ENCODE measurements at regions not wholly inside any gene's neighbourhood (a gene's known extent, or its start where the extent isn't known, plus 50 kb on each side); places are given as distances from the start of the nearest gene placed in this dataset.

GRCh38 chr3:177371888-177372287 is 174.6 kb upstream of the TBL1XR1 start:
- no peaks in the 10 kb centered on the region for H3K36me3 ChIP-seq (ENCODE audit: control insufficient read depth, insufficient read depth, low read length)
- no peak overlapping the region for H3K4me3 ChIP-seq (ENCODE audit: low read depth, low read length)
- no peak overlapping the region for H3K9ac ChIP-seq (ENCODE audit: low read length)
- no peaks in the 10 kb centered on the region for H3K9me3 ChIP-seq (ENCODE audit: control insufficient read depth, insufficient read depth, low read depth, low read length)
- no peaks in the 10 kb centered on the region; the same call in 1 of the 2 replicates for H3K4me1 ChIP-seq (ENCODE audit: control insufficient read depth, insufficient read depth, low read length)
- no peaks in the 10 kb centered on the region for H3K27me3 ChIP-seq (ENCODE audit: control insufficient read depth, insufficient read depth, low read length)
- no peak overlapping the region for H3K27ac ChIP-seq (ENCODE audit: low read depth, low read length)

GRCh38 chr3:177374323-177374722 is 177.0 kb upstream of the TBL1XR1 start:
- Histone ChIP-seq H3K27ac (ENCODE audit: low read depth, low read length) (no peak overlapping the region), H3K4me1 (ENCODE audit: control insufficient read depth, insufficient read depth, low read length) (no peaks in the 10 kb centered on the region; the same call in 1 of the 2 replicates), H3K27me3 (ENCODE audit: control insufficient read depth, insufficient read depth, low read length) (no peaks in the 10 kb centered on the region), H3K9me3 (ENCODE audit: control insufficient read depth, insufficient read depth, low read depth, low read length) (no peaks in the 10 kb centered on the region), H3K9ac (ENCODE audit: low read length) (no peak overlapping the region), H3K36me3 (ENCODE audit: control insufficient read depth, insufficient read depth, low read length) (no peaks in the 10 kb centered on the region), H3K4me3 (ENCODE audit: low read depth, low read length) (no peak overlapping the region)

GRCh38 chr3:177375316-177375715 is 178.0 kb upstream of the TBL1XR1 start:
- Histone ChIP-seq H3K27ac (ENCODE audit: low read depth, low read length) (no peak overlapping the region), H3K9me3 (ENCODE audit: control insufficient read depth, insufficient read depth, low read depth, low read length) (no peaks in the 10 kb centered on the region; the same call in 1 of the 2 replicates)

DNA sequence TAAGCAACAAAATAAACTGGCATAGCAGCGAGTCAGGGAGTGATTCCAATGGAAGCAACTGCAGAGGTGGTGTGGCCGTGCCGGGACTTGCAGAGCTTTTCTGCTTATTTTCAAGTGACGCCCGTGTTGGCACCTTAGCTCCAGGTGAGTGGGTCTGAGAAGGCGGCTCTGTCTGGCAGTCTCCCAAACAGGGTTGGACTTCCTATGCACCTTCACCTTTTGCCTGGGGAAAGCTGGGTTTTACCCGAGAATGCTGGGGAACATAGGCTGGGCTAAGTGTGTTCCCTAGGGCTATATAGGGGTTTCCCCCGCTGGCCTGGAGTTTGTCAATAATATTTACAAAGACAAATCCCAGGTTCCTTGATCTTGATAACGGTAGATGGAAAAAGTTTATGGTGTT is 179.9 kb upstream of the TBL1XR1 start:
- no peaks in the 10 kb centered on the region for H3K27me3 ChIP-seq (ENCODE audit: control insufficient read depth, insufficient read depth, low read length)
- no peaks in the 10 kb centered on the region; the same call in 1 of the 2 replicates for H3K4me1 ChIP-seq (ENCODE audit: control insufficient read depth, insufficient read depth, low read length)
- no peaks in the 10 kb centered on the region; the same call in 1 of the 2 replicates for H3K9me3 ChIP-seq (ENCODE audit: control insufficient read depth, insufficient read depth, low read depth, low read length)
- no peaks in the 10 kb centered on the region for H3K36me3 ChIP-seq (ENCODE audit: control insufficient read depth, insufficient read depth, low read length)
- no peak overlapping the region for H3K9ac ChIP-seq (ENCODE audit: low read length)
- H3K4me3 ChIP-seq (ENCODE audit: low read depth, low read length), result no peak overlapping the region
- H3K27ac ChIP-seq (ENCODE audit: low read depth, low read length), result no peak overlapping the region

More at GRCh38 chr3:177375316-177375715, 178.0 kb upstream of the TBL1XR1 start:
- Histone ChIP-seq H3K4me1 (ENCODE audit: control insufficient read depth, insufficient read depth, low read length) (no peaks in the 10 kb centered on the region; the same call in 1 of the 2 replicates), H3K4me3 (ENCODE audit: low read depth, low read length) (no peak overlapping the region), H3K27me3 (ENCODE audit: control insufficient read depth, insufficient read depth, low read length) (no peaks in the 10 kb centered on the region), H3K9ac (ENCODE audit: low read length) (no peak overlapping the region), H3K36me3 (ENCODE audit: control insufficient read depth, insufficient read depth, low read length) (no peaks in the 10 kb centered on the region)

GRCh38 chr3:177378168-177378567 is 180.9 kb upstream of the TBL1XR1 start:
- Histone ChIP-seq H3K27ac (ENCODE audit: low read depth, low read length) (no peak overlapping the region), H3K4me1 (ENCODE audit: control insufficient read depth, insufficient read depth, low read length) (no peaks in the 10 kb centered on the region), H3K9ac (ENCODE audit: low read length) (no peak overlapping the region), H3K4me3 (ENCODE audit: low read depth, low read length) (no peak overlapping the region), H3K27me3 (ENCODE audit: control insufficient read depth, insufficient read depth, low read length) (no peaks in the 10 kb centered on the region), H3K36me3 (ENCODE audit: control insufficient read depth, insufficient read depth, low read length) (no peaks in the 10 kb centered on the region), H3K9me3 (ENCODE audit: control insufficient read depth, insufficient read depth, low read depth, low read length) (no peaks in the 10 kb centered on the region; the same call in 1 of the 2 replicates)

GRCh38 chr3:177379045-177379444 is 181.8 kb upstream of the TBL1XR1 start:
- Histone ChIP-seq H3K4me1 (ENCODE audit: control insufficient read depth, insufficient read depth, low read length) (no peaks in the 10 kb centered on the region), H3K27me3 (ENCODE audit: control insufficient read depth, insufficient read depth, low read length) (no peaks in the 10 kb centered on the region), H3K4me3 (ENCODE audit: low read depth, low read length) (no peak overlapping the region), H3K36me3 (ENCODE audit: control insufficient read depth, insufficient read depth, low read length) (no peaks in the 10 kb centered on the region), H3K9me3 (ENCODE audit: control insufficient read depth, insufficient read depth, low read depth, low read length) (no peaks in the 10 kb centered on the region; the same call in 1 of the 2 replicates), H3K27ac (ENCODE audit: low read depth, low read length) (no peak overlapping the region), H3K9ac (ENCODE audit: low read length) (no peak overlapping the region)

DNA sequence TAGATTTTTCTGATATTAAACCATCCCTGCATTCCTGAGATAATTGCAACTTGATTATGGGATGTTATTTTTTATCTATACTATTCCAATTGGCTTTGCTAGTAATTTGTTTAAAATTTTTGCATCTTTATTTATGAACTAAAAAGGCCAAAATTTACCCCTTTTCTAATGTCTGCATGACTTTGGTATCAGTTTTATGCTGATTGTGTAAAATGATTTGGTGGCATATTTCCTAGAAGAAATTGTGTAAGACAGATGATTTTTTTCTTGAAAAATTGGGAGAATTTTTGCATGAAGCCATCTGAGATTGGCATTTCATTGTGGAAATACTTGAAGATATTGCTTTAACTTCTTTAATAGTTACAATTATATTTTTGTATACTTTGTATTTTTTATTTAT is 183.8 kb upstream of the TBL1XR1 start:
- Histone ChIP-seq H3K27ac (ENCODE audit: low read depth, low read length) (no peak overlapping the region), H3K36me3 (ENCODE audit: control insufficient read depth, insufficient read depth, low read length) (no peaks in the 10 kb centered on the region), H3K4me1 (ENCODE audit: control insufficient read depth, insufficient read depth, low read length) (peaks cover 7% of the 10 kb centered on the region; the same call in 1 of the 2 replicates), H3K9me3 (ENCODE audit: control insufficient read depth, insufficient read depth, low read depth, low read length) (no peaks in the 10 kb centered on the region; the same call in 1 of the 2 replicates), H3K9ac (ENCODE audit: low read length) (no peak overlapping the region), H3K4me3 (ENCODE audit: low read depth, low read length) (no peak overlapping the region), H3K27me3 (ENCODE audit: control insufficient read depth, insufficient read depth, low read length) (no peaks in the 10 kb centered on the region)

DNA sequence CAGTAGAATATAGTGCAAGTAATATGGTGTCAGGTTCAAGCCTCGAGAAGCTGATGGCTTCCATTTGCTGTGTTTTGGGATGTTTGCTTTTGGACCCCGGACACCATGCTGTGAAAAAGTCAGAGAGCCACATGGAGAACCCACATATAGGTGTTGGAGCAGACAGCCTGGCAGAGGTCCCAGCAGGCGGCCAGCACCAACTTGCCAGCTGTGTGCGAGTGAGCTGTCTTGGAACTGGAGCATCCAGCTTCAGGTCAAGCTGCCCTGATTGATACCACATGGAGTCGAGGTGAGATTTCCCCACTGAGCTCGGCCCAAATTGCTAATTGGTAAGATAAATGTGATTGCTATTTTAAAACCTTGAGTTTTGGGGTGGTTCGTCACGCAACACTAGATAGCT is 185.7 kb upstream of the TBL1XR1 start:
- Histone ChIP-seq H3K9me3 (ENCODE audit: control insufficient read depth, insufficient read depth, low read depth, low read length) (peaks cover 3% of the 10 kb centered on the region), H3K4me1 (ENCODE audit: control insufficient read depth, insufficient read depth, low read length) (peaks cover 9% of the 10 kb centered on the region; the same call in 1 of the 2 replicates)

GRCh38 chr3:177385186-177385585 is 187.9 kb upstream of the TBL1XR1 start:
- Histone ChIP-seq H3K27me3 (ENCODE audit: control insufficient read depth, insufficient read depth, low read length) (no peaks in the 10 kb centered on the region), H3K9me3 (ENCODE audit: control insufficient read depth, insufficient read depth, low read depth, low read length) (peaks cover 6% of the 10 kb centered on the region), H3K27ac (ENCODE audit: low read depth, low read length) (no peak overlapping the region), H3K36me3 (ENCODE audit: control insufficient read depth, insufficient read depth, low read length) (no peaks in the 10 kb centered on the region), H3K9ac (ENCODE audit: low read length) (no peak overlapping the region), H3K4me3 (ENCODE audit: low read depth, low read length) (no peak overlapping the region), H3K4me1 (ENCODE audit: control insufficient read depth, insufficient read depth, low read length) (peaks cover 9% of the 10 kb centered on the region; the same call in 1 of the 2 replicates)

More for the DNA sequence above, 185.7 kb upstream of the TBL1XR1 start:
- Histone ChIP-seq H3K36me3 (ENCODE audit: control insufficient read depth, insufficient read depth, low read length) (no peaks in the 10 kb centered on the region), H3K4me3 (ENCODE audit: low read depth, low read length) (no peak overlapping the region), H3K27me3 (ENCODE audit: control insufficient read depth, insufficient read depth, low read length) (no peaks in the 10 kb centered on the region), H3K9ac (ENCODE audit: low read length) (no peak overlapping the region), H3K27ac (ENCODE audit: low read depth, low read length) (no peak overlapping the region)

DNA sequence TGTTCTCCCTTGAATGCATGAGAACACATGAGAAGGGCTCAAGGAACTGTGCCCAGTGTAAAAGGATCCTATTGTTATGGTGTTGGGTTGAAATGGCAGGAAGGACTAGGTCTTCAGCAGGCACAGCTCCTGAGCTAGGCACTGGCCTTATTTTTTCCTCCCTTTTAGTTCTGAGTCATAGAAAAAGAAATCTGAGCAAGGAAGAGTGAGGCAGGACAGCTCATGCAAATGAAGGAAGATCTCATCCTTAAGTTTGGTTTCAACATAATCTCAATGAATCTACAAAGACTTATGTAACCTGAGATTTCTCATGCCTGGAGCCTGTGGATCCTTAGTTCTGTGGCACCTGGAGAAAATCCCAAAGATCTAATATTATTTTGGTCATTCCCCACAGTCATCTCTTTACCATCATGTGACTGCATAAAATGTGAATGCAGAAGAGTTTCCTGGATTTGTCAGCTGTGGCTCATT is 188.6 kb upstream of the TBL1XR1 start:
- Histone ChIP-seq H3K27ac (ENCODE audit: low read depth, low read length) (no peak overlapping the region), H3K27me3 (ENCODE audit: control insufficient read depth, insufficient read depth, low read length) (no peaks in the 10 kb centered on the region), H3K4me3 (ENCODE audit: low read depth, low read length) (no peak overlapping the region), H3K4me1 (ENCODE audit: control insufficient read depth, insufficient read depth, low read length) (peaks cover 9% of the 10 kb centered on the region; the same call in 1 of the 2 replicates), H3K9me3 (ENCODE audit: control insufficient read depth, insufficient read depth, low read depth, low read length) (peaks cover 6% of the 10 kb centered on the region; the same call in 1 of the 2 replicates), H3K36me3 (ENCODE audit: control insufficient read depth, insufficient read depth, low read length) (no peaks in the 10 kb centered on the region), H3K9ac (ENCODE audit: low read length) (no peak overlapping the region)

- Histone ChIP-seq H3K36me3 (ENCODE audit: control insufficient read depth, insufficient read depth, low read length) (no peaks in the 10 kb centered on the region), H3K27ac (ENCODE audit: low read depth, low read length) (no peak overlapping the region), H3K9ac (ENCODE audit: low read length) (no peak overlapping the region), H3K4me3 (ENCODE audit: low read depth, low read length) (no peak overlapping the region), H3K4me1 (ENCODE audit: control insufficient read depth, insufficient read depth, low read length) (peaks cover 9% of the 10 kb centered on the region; the same call in 1 of the 2 replicates), H3K27me3 (ENCODE audit: control insufficient read depth, insufficient read depth, low read length) (no peaks in the 10 kb centered on the region), H3K9me3 (ENCODE audit: control insufficient read depth, insufficient read depth, low read depth, low read length) (peaks cover 6% of the 10 kb centered on the region; the same call in 1 of the 2 replicates)
Observed at GRCh38 chr3:177388209-177388608, 190.9 kb upstream of the TBL1XR1 start.

All from HUES6 (cell line).